ENCODE measurements at regions not wholly inside any gene's neighbourhood (a gene's known extent, or its start where the extent isn't known, plus 50 kb on each side); places are given as distances from the start of the nearest gene placed in this dataset.

DNA sequence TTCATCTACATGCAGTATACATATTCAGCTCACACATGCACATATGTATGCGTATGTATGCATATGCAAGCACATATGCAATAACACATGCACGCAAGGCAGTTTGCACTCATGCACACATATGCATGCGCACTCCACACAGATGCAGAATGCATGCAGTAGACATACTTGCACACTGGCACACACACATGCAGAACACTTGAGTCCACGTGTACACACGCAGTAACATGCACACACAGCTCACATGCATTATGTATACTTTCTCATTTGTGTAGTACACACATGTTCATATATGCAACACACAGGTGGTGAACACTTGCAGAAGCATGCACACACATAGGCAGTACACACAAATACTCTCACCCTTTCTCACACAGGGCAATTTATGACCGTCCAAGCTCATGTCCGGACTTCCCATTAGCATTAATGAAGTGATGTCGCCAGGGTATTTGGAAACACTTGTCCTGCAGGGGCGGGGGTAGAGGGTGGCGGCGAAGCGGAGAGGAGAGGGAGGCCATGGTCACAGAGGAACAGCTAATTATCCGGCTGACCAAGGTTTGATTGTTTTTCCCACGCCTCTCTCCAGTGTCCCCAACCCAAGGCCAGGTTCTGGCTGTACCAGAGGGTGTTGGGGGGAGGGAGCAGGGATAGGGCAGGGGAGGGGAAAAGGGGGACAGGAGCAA lies 91.3 kb downstream of the VEGFA start:
- no peak for DNase-seq (ENCODE audit: low read depth)
- no peak overlapping the region for H3K4me3 ChIP-seq (ENCODE audit: low read depth, low read length)
- no peak for TF ChIP-seq POLR2A (IDR thresholded peaks at IDR 0.05; ENCODE audit: extremely low read depth, insufficient read length)
- TF ChIP-seq MAX (IDR thresholded peaks at IDR 0.05; ENCODE audit: low read depth, low read length) = no peak

DNA sequence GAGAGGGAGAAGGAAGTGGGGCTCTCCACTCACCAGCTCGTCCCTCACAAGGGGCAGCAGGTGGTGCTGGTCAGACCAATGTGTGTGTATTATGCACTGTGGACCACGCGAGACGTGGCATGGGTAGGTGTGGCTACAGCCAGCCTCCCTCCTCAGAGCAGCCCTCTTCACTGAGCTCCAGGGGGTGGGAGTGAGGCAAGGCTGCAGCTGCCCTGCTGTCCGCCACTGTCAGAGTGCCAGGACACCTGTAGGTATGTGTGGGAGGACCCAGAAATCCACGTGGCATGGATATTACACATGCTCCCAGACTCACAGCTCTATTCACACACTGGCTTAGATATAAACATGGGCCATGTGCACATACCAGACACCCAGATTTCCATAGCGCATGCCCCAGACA lies 90.3 kb downstream of the VEGFA start:
- H3K4me3 ChIP-seq (ENCODE audit: low read depth, low read length) = no peak overlapping the region
- 0 out of 2 replicates have a peak, but pooled peaks have one; percentile 19 for TF ChIP-seq MAX (IDR thresholded peaks at IDR 0.05; ENCODE audit: low read depth, low read length)
- TF ChIP-seq, protein P1, sequence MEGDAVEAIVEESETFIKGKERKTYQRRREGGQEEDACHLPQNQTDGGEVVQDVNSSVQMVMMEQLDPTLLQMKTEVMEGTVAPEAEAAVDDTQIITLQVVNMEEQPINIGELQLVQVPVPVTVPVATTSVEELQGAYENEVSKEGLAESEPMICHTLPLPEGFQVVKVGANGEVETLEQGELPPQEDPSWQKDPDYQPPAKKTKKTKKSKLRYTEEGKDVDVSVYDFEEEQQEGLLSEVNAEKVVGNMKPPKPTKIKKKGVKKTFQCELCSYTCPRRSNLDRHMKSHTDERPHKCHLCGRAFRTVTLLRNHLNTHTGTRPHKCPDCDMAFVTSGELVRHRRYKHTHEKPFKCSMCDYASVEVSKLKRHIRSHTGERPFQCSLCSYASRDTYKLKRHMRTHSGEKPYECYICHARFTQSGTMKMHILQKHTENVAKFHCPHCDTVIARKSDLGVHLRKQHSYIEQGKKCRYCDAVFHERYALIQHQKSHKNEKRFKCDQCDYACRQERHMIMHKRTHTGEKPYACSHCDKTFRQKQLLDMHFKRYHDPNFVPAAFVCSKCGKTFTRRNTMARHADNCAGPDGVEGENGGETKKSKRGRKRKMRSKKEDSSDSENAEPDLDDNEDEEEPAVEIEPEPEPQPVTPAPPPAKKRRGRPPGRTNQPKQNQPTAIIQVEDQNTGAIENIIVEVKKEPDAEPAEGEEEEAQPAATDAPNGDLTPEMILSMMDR (IDR thresholded peaks at IDR 0.05; ENCODE audit: low read depth, low read length) = no peak
- DNase-seq (ENCODE audit: low read depth) = no peak

GRCh38 chr6:43859213-43859612 lies 89.2 kb downstream of the VEGFA start:
- H3K4me3 ChIP-seq (ENCODE audit: low read depth, low read length) = no peak overlapping the region
- DNase-seq (ENCODE audit: low read depth) = no peak
- TF ChIP-seq MYC (IDR thresholded peaks at IDR 0.05; ENCODE audit: low read depth, low read length) = no peak
- TF ChIP-seq, protein P1 (IDR thresholded peaks at IDR 0.05; ENCODE audit: low read depth, low read length) = no peak
- no peak for TF ChIP-seq POLR2A (IDR thresholded peaks at IDR 0.05; ENCODE audit: extremely low read depth, insufficient read length)
- no peak for TF ChIP-seq MAX (IDR thresholded peaks at IDR 0.05; ENCODE audit: low read depth, low read length)

GRCh38 chr6:43858161-43859153 lies 88.4 kb downstream of the VEGFA start:
- TF ChIP-seq MYC (IDR thresholded peaks at IDR 0.05; ENCODE audit: low read depth, low read length) (no peak), POLR2A (IDR thresholded peaks at IDR 0.05; ENCODE audit: extremely low read depth, insufficient read length) (no peak), MAX (IDR thresholded peaks at IDR 0.05; ENCODE audit: low read depth, low read length) (no peak)
- TF ChIP-seq, protein P1 (IDR thresholded peaks at IDR 0.05; ENCODE audit: low read depth, low read length) = no peak
- H3K4me3 ChIP-seq (ENCODE audit: low read depth, low read length) = no peak overlapping the region
- peak; percentile 62 for DNase-seq (ENCODE audit: low read depth)

- peak; percentile 88 for DNase-seq (ENCODE audit: low read depth)
- H3K4me3 ChIP-seq (ENCODE audit: low read depth, low read length) = no peak overlapping the region
- TF ChIP-seq MAX (IDR thresholded peaks at IDR 0.05; ENCODE audit: low read depth, low read length) (peak; percentile 44; the same call in 1 of the 2 replicates), MYC (IDR thresholded peaks at IDR 0.05; ENCODE audit: low read depth, low read length) (peak; percentile 33; the same call in 1 of the 2 replicates), POLR2A (IDR thresholded peaks at IDR 0.05; ENCODE audit: extremely low read depth, insufficient read length) (no peak)
- TF ChIP-seq, protein P1 (IDR thresholded peaks at IDR 0.05; ENCODE audit: low read depth, low read length) = peak; percentile 54
These were observed 86.2 kb downstream of the VEGFA start for GRCh38 chr6:43856005-43856765.

All from NB4 (cell line).